Upper lobe of right lung (tissue), 1 donor: ENCODE measurements at regions not wholly inside any gene's neighbourhood (a gene's known extent, or its start where the extent isn't known, plus 50 kb on each side); places are given as distances from the start of the nearest gene placed in this dataset.

Source experiments
- ATAC-seq: fragments of 200-7000 bp; cut with Tn5 transposase; one replicate; pipeline ENCODE4 v1.9.1; 2020; ENCODE audit warnings: mild to moderate bottlenecking, moderate library complexity
- DNase-seq: peaks from one replicate; pipeline ENCODE4 v3.0.0-alpha.2; 2020
- H3K27ac ChIP-seq: fragments of 200-600 bp; one replicate; pipeline ENCODE4 v1.8.0; 2022
- H3K27me3 ChIP-seq: fragments of 200-600 bp; one replicate; pipeline ENCODE4 v1.8.0; 2022; ENCODE audit warnings: mild to moderate bottlenecking
- H3K36me3 ChIP-seq: fragments of 200-600 bp; one replicate; pipeline ENCODE4 v1.8.0; 2022
- H3K4me1 ChIP-seq: fragments of 200-600 bp; one replicate; pipeline ENCODE4 v1.8.0; 2022
- H3K4me3 ChIP-seq: fragments of 200-600 bp; one replicate; pipeline ENCODE4 v1.8.0; 2022; ENCODE audit warnings: mild to moderate bottlenecking
- H3K9me3 ChIP-seq: fragments of 200-600 bp; one replicate; pipeline ENCODE4 v1.8.0; 2022
- CTCF ChIP-seq: fragments of 200-600 bp; IDR thresholded peaks from one replicate; pipeline ENCODE4 v1.8.0; 2022; ENCODE audit warnings: antibody characterized with exemption
- intact Hi-C: fragments of 100-400 bp; cut with DNase I; formaldehyde crosslinking; loops from one replicate; pipeline ENCODE4 v1.11.0; 2022
- donor health status: DM: no; HTN: yes; CAD: no; lungs with severe emphysema.

DNA sequence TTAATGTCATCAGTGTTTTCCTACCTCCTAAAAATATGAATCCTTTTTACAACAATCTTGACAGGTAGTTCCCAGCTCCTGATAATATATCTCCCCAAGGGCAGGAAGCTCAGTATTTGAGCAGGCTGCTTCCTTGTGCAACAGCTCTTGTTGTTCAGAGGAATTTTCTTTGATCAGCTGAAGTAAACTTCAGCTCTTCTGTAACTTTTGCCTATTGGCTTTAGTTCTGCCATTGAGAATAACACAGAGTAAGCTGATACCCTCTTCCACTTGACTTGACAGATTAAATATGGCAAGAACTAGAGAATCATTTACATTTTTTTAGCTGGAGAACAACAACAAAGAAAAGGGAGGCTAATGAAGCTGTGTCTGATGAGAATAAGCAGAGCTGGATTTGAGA is 75.2 kb downstream of the LUZP4 start:
- Histone ChIP-seq H3K9me3 (no peaks in the 10 kb centered on the region), H3K27me3 (no peaks in the 10 kb centered on the region), H3K4me1 (no peaks in the 10 kb centered on the region), H3K4me3 (no peak overlapping the region), H3K36me3 (no peaks in the 10 kb centered on the region), H3K27ac (no peak overlapping the region)
- DNase-seq (no peak), ATAC-seq (no peak)
- intact Hi-C loops: no loop called here
- no peak for TF ChIP-seq CTCF

DNA sequence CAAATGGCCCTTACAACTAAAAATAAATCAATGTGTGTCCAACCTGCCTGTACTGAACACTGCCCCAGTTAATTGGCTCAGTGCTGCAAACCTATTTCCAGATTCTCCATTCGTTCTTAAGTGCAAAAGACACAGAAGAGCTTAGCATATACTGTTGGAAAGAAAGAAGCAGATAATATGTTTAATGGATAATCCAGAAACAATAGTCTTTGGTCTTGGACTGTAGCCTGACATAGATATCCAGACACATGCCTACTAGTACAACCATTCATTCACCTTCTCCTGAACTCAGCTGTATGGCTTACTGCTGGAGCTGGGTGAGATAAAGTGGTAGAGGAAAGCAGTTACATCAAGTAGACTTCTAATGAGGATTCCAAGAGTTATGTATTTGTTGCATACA is 77.0 kb downstream of the LUZP4 start:
- no peaks in the 10 kb centered on the region for H3K9me3 ChIP-seq
- no peaks in the 10 kb centered on the region for H3K4me1 ChIP-seq
- no peak overlapping the region for H3K27ac ChIP-seq
- intact Hi-C loops: no loop called here
- no peak for TF ChIP-seq CTCF
- ATAC-seq: no peak
- no peaks in the 10 kb centered on the region for H3K27me3 ChIP-seq
- H3K4me3 ChIP-seq: no peak overlapping the region
- DNase-seq: no peak
- H3K36me3 ChIP-seq: no peaks in the 10 kb centered on the region

GRCh38 chrX:115367455-115367854 is 77.9 kb downstream of the LUZP4 start:
- no peak for DNase-seq
- ATAC-seq: no peak
- intact Hi-C loops: no loop called here
- Histone ChIP-seq H3K27ac (no peak overlapping the region), H3K4me3 (no peak overlapping the region), H3K4me1 (no peaks in the 10 kb centered on the region), H3K36me3 (no peaks in the 10 kb centered on the region), H3K27me3 (no peaks in the 10 kb centered on the region), H3K9me3 (no peaks in the 10 kb centered on the region)
- TF ChIP-seq CTCF: no peak

DNA sequence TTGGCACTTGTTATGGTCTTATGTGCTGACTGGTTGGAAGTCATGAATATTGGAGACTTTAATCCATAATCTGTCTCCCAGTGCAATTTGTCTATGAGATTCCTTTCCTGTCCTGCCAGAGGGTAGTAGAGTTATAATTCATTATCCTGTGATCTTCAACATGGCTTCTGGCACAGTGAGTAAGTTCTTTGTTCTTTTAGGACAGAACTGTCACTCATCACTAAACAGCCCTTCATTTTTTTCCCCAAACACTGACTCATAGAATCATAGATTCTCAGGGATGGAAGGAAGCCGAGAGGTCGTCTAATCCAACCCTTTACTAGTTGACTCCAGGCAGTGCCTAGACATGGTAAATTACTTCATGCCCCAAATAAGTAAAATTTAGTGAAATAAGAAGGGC is 78.4 kb downstream of the LUZP4 start:
- Histone ChIP-seq H3K4me1 (peaks cover 3% of the 10 kb centered on the region), H3K9me3 (no peaks in the 10 kb centered on the region), H3K27ac (no peak overlapping the region), H3K27me3 (no peaks in the 10 kb centered on the region), H3K4me3 (no peak overlapping the region), H3K36me3 (no peaks in the 10 kb centered on the region)
- no peak for TF ChIP-seq CTCF
- DNase-seq (no peak), ATAC-seq (no peak)
- intact Hi-C loops: no loop called here

DNA sequence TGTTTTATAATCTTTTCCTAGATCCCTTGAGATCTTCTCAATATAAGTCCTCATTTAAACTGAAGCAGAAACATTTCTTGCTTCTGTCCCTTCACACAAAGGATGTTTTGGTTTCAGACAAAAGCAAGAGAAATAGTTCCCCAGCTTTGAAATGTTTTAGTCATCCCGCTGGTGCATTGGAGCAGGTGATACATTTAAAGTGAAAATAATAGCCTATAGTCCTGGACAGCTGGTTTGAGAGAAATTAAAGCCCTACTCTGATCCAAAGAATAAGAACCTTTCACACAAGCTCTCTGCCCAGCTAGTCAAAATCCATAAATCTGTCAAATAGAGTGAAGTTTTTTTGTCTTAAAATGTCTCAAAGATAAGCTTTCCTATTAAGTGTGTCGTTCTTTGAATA is 79.4 kb downstream of the LUZP4 start:
- H3K4me3 ChIP-seq: no peak overlapping the region
- TF ChIP-seq CTCF: no peak
- peaks cover 5% of the 10 kb centered on the region for H3K4me1 ChIP-seq
- no peaks in the 10 kb centered on the region for H3K9me3 ChIP-seq
- H3K27ac ChIP-seq: no peak overlapping the region
- ATAC-seq (no peak), DNase-seq (no peak)
- no peaks in the 10 kb centered on the region for H3K36me3 ChIP-seq
- intact Hi-C loops: no loop called here
- no peaks in the 10 kb centered on the region for H3K27me3 ChIP-seq

GRCh38 chrX:115372152-115372551 is 82.6 kb downstream of the LUZP4 start:
- H3K27me3 ChIP-seq: no peaks in the 10 kb centered on the region
- intact Hi-C loops: no loop called here
- H3K4me1 ChIP-seq: peaks cover 5% of the 10 kb centered on the region
- ATAC-seq (peak; percentile 80), DNase-seq (no peak)
- no peak overlapping the region for H3K4me3 ChIP-seq
- no peak overlapping the region for H3K27ac ChIP-seq
- no peaks in the 10 kb centered on the region for H3K9me3 ChIP-seq
- no peaks in the 10 kb centered on the region for H3K36me3 ChIP-seq
- TF ChIP-seq CTCF: no peak
